Epithelial cell of esophagus (primary cell): ENCODE measurements at regions not wholly inside any gene's neighbourhood (a gene's known extent, or its start where the extent isn't known, plus 50 kb on each side); places are given as distances from the start of the nearest gene placed in this dataset.

ENCODE experiments used
- DNase-seq: peaks from one replicate; pipeline ENCODE4 v3.0.0; 2010; ENCODE audit warnings: low read depth
- H3K4me3 ChIP-seq: 2 replicates; pipeline ENCODE4 v1.5.1; 2011; ENCODE audit warnings: mild to moderate bottlenecking, low read length, control low read depth
- CTCF ChIP-seq: IDR thresholded peaks from 2 replicates; pipeline ENCODE4 v1.5.1; 2011; ENCODE audit warnings: low read depth, mild to moderate bottlenecking, low read length, control low read depth, inconsistent platforms; ENCODE audit not compliant: insufficient read depth; ENCODE audit errors: missing control alignments

DNA sequence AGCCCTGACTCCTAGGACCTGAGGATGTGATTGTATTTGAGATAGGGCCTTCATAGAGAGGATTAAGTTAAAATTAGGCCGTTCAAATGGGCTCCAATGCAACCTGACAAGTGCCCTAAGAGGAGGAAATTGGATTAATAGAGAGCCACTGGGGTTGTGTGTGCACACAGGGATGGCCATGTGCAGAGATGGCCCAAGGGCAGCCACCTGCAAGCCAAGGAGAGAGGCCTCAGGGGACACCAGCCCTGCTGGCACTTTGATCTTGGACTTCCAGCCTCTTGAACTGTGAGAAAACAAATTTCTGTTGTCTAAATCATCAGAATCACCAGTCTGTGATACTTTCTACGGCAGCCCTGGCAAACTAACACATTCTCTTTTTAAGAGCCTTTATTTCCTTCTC, 598.8 kb downstream of the UTRN start:
- DNase-seq: no peak
- H3K4me3 ChIP-seq: no peak overlapping the region
- no peak for TF ChIP-seq CTCF

DNA sequence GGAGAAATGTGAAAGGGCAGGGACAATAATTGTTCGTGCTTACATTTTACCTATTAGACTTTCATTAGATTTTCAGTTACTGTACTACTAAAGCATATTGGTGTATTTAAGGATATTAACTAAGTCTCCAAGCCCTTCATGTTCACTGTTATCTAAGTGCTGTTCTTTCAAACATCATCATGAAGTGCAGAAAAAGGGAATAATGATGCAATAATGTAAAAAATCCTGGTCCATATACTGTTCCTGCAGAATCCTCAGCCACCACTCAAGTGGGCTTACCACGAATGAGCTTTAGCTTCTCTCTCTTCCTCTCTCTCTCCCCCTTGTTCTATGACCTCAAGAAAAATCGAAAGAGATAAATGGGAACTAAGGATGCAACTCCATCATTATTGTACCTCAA, 600.7 kb downstream of the UTRN start:
- TF ChIP-seq CTCF: no peak
- no peak for DNase-seq
- H3K4me3 ChIP-seq: no peak overlapping the region

DNA sequence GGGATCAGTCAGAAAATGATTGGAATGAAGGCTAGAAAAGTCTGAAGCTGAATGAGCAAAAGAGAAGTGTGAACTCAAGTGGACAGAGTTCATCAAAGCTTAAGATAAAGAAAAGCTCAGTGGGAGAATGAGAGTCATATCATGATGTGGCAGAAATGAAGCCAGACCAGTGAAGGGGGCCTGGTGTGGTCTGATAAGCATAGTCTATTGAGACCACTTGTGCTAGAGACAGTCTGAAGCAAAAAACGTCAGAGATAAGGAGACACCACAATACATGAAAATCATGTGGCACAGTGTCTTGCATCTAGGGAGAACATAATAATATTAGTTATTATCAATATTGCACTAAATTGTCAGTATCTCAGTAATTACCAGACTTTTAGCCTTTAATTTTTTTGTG, 601.5 kb downstream of the UTRN start:
- H3K4me3 ChIP-seq: no peak overlapping the region
- no peak for TF ChIP-seq CTCF
- no peak for DNase-seq

- TF ChIP-seq CTCF: no peak
- H3K4me3 ChIP-seq: no peak overlapping the region
- DNase-seq: no peak
Observed at GRCh38 chr6:144888621-144889020, 603.5 kb downstream of the UTRN start.

DNA sequence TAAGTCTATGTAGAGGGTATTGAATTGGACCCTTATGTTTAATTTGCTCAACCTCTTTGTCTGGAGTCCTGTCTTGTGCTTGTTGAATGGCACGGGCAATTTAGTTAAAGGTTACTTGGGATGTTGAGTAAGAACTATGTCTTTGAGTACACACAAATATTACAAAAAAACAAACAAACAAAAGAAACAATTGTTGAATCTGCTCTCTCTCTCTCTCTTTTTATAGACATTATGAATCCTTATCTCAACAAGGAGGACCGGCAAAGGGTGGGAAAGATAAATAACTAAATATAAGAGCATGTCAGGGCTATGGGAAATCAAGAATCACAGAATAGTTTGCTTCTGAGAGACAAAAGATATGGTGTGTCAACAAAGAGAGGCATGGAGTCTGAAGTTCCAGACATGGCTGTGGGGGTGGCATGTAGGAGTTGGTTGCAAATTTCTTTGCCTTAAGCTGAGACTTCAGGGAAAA, 608.6 kb downstream of the UTRN start:
- no peak for TF ChIP-seq CTCF
- no peak overlapping the region for H3K4me3 ChIP-seq
- DNase-seq: no peak

DNA sequence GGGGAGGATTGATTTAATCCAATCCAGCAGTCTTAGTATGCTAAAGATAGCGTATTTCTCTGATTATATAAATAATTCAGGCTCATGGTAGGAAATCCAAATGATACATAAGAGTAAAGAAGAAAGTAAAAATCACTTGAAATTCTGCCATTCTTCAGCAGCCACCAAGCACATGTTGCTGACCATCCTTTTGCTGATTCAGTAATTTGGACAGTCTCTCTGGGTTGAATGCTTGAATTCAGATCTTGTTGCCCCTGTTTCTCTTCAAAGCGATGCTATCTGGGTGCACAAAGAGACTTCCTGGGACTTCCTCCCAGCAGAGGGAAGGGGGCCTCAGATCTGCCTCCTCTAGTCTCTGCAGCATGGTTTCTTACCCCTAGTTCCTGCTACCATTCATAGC, 609.1 kb downstream of the UTRN start:
- no peak for TF ChIP-seq CTCF
- no peak overlapping the region for H3K4me3 ChIP-seq
- DNase-seq: no peak
